CD4-positive, alpha-beta T cell treated with Interleukin-15 for 1 hour (primary cell): ENCODE measurements at regions not wholly inside any gene's neighbourhood (a gene's known extent, or its start where the extent isn't known, plus 50 kb on each side); places are given as distances from the start of the nearest gene placed in this dataset.

ENCODE experiments used
- DNase-seq: peaks from one replicate; pipeline ENCODE4 v3.0.0-alpha.2; 2020

GRCh38 chr21:35354078-35354477 is 305.0 kb upstream of the RUNX1 start:
- DNase-seq: no peak

- no peak for DNase-seq
These were observed 303.7 kb upstream of the RUNX1 start for GRCh38 chr21:35352793-35353192.

GRCh38 chr21:35352066-35352770 is 303.1 kb upstream of the RUNX1 start:
- DNase-seq: no peak

- DNase-seq: no peak
These were observed 302.3 kb upstream of the RUNX1 start for GRCh38 chr21:35351434-35351833.

GRCh38 chr21:35350965-35351364 is 301.9 kb upstream of the RUNX1 start:
- no peak for DNase-seq

- DNase-seq: no peak
These were observed 300.4 kb upstream of the RUNX1 start for GRCh38 chr21:35349376-35350080.

- no peak for DNase-seq
These were observed 299.6 kb upstream of the RUNX1 start for GRCh38 chr21:35348686-35349085.

GRCh38 chr21:35346697-35347096 is 297.6 kb upstream of the RUNX1 start:
- DNase-seq: no peak

- DNase-seq: no peak
These were observed 296.9 kb upstream of the RUNX1 start for GRCh38 chr21:35345954-35346353.

GRCh38 chr21:35344582-35344981 is 295.5 kb upstream of the RUNX1 start:
- no peak for DNase-seq

- DNase-seq: no peak
These were observed 294.1 kb upstream of the RUNX1 start for GRCh38 chr21:35343046-35343819.

- DNase-seq: no peak
These were observed 293.3 kb upstream of the RUNX1 start for GRCh38 chr21:35342440-35342839.

- DNase-seq: no peak
These were observed 291.2 kb upstream of the RUNX1 start for GRCh38 chr21:35340273-35340672.

GRCh38 chr21:35338881-35339632 is 290.0 kb upstream of the RUNX1 start:
- DNase-seq: no peak

- no peak for DNase-seq
These were observed 289.2 kb upstream of the RUNX1 start for GRCh38 chr21:35338281-35338680.

GRCh38 chr21:35337573-35337972 is 288.5 kb upstream of the RUNX1 start:
- DNase-seq: no peak

GRCh38 chr21:35336534-35336933 is 287.4 kb upstream of the RUNX1 start:
- DNase-seq: no peak

- DNase-seq: no peak
These were observed 286.9 kb upstream of the RUNX1 start for GRCh38 chr21:35335951-35336446.

- DNase-seq: no peak
These were observed 284.9 kb upstream of the RUNX1 start for GRCh38 chr21:35333831-35334618.

GRCh38 chr21:35332841-35333426 is 283.8 kb upstream of the RUNX1 start:
- DNase-seq: no peak

- no peak for DNase-seq
These were observed 281.0 kb upstream of the RUNX1 start for GRCh38 chr21:35329940-35330660.
